Fibroblast of pulmonary artery (primary cell): ENCODE measurements at regions not wholly inside any gene's neighbourhood (a gene's known extent, or its start where the extent isn't known, plus 50 kb on each side); places are given as distances from the start of the nearest gene placed in this dataset.

Experiments used
- DNase-seq: peaks from one replicate; pipeline ENCODE4 v3.0.0-alpha.2; 2010; ENCODE audit warnings: low read depth
- H3K4me3 ChIP-seq: replicated peaks from 2 replicates; pipeline ENCODE4 v1.5.1; 2011; ENCODE audit warnings: low read depth, mild to moderate bottlenecking, control low read depth, low read length, moderate library complexity
- CTCF ChIP-seq: IDR thresholded peaks from 2 replicates; pipeline ENCODE4 v1.5.1; 2011; ENCODE audit warnings: mild to moderate bottlenecking, control low read depth, low read length, inconsistent platforms; ENCODE audit errors: missing control alignments

GRCh38 chr4:124288706-124289486 lies 423.6 kb downstream of the ANKRD50 start:
- H3K4me3 ChIP-seq: no peak overlapping the region
- DNase-seq: peak; percentile 72
- TF ChIP-seq CTCF: no peak

- TF ChIP-seq CTCF: no peak
- H3K4me3 ChIP-seq: no peak overlapping the region
- DNase-seq: no peak
Observed at GRCh38 chr4:124290678-124291077, 421.9 kb downstream of the ANKRD50 start.

- DNase-seq: no peak
- H3K4me3 ChIP-seq: no peak overlapping the region
- TF ChIP-seq CTCF: no peak
Observed at GRCh38 chr4:124295413-124295812, 417.1 kb downstream of the ANKRD50 start.

GRCh38 chr4:124304941-124305340 lies 407.6 kb downstream of the ANKRD50 start:
- peak; percentile 24 for DNase-seq
- H3K4me3 ChIP-seq: no peak overlapping the region
- no peak for TF ChIP-seq CTCF

- DNase-seq: no peak
- no peak for TF ChIP-seq CTCF
- H3K4me3 ChIP-seq: no peak overlapping the region
Observed at GRCh38 chr4:124306352-124306751, 406.2 kb downstream of the ANKRD50 start.

GRCh38 chr4:124307143-124307542 lies 405.4 kb downstream of the ANKRD50 start:
- no peak for TF ChIP-seq CTCF
- no peak overlapping the region for H3K4me3 ChIP-seq
- no peak for DNase-seq

GRCh38 chr4:124318292-124318691 lies 394.2 kb downstream of the ANKRD50 start:
- H3K4me3 ChIP-seq: no peak overlapping the region
- no peak for TF ChIP-seq CTCF
- no peak for DNase-seq
